OCI-LY3 (cell line): ENCODE measurements at regions not wholly inside any gene's neighbourhood (a gene's known extent, or its start where the extent isn't known, plus 50 kb on each side); places are given as distances from the start of the nearest gene placed in this dataset.

Experiments
- CTCF ChIP-seq: fragments of 200-600, 300-600 bp; sonication (generic); IDR thresholded peaks from 2 replicates; pipeline ENCODE4 v1.5.1; 2014; ENCODE audit warnings: antibody characterized with exemption, low read length, low read depth
- EZH2phosphoT487 ChIP-seq: fragments of 200-600 bp; shearing (Covaris generic); IDR thresholded peaks from 2 replicates; pipeline ENCODE4 v1.6.1; 2018; ENCODE audit warnings: antibody characterized with exemption, mixed run types, low read depth

- TF ChIP-seq EZH2phosphoT487: no peak
- TF ChIP-seq CTCF: no peak
Observed at GRCh38 chr2:220707261-220707660, 864.8 kb downstream of the EPHA4 start.
